Suprapubic skin (tissue), 4 donors: ENCODE measurements at regions not wholly inside any gene's neighbourhood (a gene's known extent, or its start where the extent isn't known, plus 50 kb on each side); places are given as distances from the start of the nearest gene placed in this dataset.

Experiments used
- CTCF ChIP-seq, 2 donors: fragments of 200-600 bp in 1 of 2; fragments of 450-650 bp in 1 of 2; sonication (generic) in 1 of 2; IDR thresholded peaks; one replicate each; pipeline ENCODE4 v1.5.1; 2016 to 2019; ENCODE audit warnings: antibody characterized with exemption in 2 of 2, mild to moderate bottlenecking in 1 of 2, moderate library complexity in 1 of 2
- EP300 ChIP-seq: sonication (generic); formaldehyde crosslinking; IDR thresholded peaks from one replicate; pipeline ENCODE4 v1.6.1; 2017; ENCODE audit warnings: antibody characterized with exemption
- POLR2A ChIP-seq, 2 donors: fragments of 450-650 bp; IDR thresholded peaks; one replicate each; pipeline ENCODE4 v1.6.1; 2017; ENCODE audit warnings: antibody characterized with exemption in 2 of 2, mild to moderate bottlenecking in 2 of 2, moderate library complexity in 2 of 2
- POLR2AphosphoS5 ChIP-seq, 3 donors: sonication (generic); formaldehyde crosslinking; IDR thresholded peaks; one replicate each; pipeline ENCODE4 v1.6.1; 2017; ENCODE audit warnings: antibody characterized with exemption in 3 of 3

GRCh38 chr4:104693601-104694201, 199.0 kb upstream of the CXXC4 start:
- TF ChIP-seq CTCF (IDR thresholded peaks at IDR 0.05) (no peak), EP300 (no peak), POLR2A (IDR thresholded peaks at IDR 0.05) (no peak), POLR2AphosphoS5 (IDR thresholded peaks at IDR 0.05) (no peak)
